Ishikawa (cell line): ENCODE measurements at regions not wholly inside any gene's neighbourhood (a gene's known extent, or its start where the extent isn't known, plus 50 kb on each side); places are given as distances from the start of the nearest gene placed in this dataset.

ENCODE experiments used
- EGR1 ChIP-seq: IDR thresholded peaks from 2 replicates; pipeline ENCODE4 v1.6.1; 2012
- EP300 ChIP-seq: IDR thresholded peaks from 2 replicates; pipeline ENCODE4 v1.6.1; 2012; ENCODE audit warnings: borderline replicate concordance
- TAF1 ChIP-seq: IDR thresholded peaks from 2 replicates; pipeline ENCODE4 v1.6.1; 2012; ENCODE audit warnings: low read depth, mild to moderate bottlenecking
- TCF12 ChIP-seq: IDR thresholded peaks from 2 replicates; pipeline ENCODE4 v1.6.1; 2012; ENCODE audit warnings: low read depth
- TEAD4 ChIP-seq: IDR thresholded peaks from 2 replicates; pipeline ENCODE4 v1.6.1; 2012
- YY1 ChIP-seq: IDR thresholded peaks from 2 replicates; pipeline ENCODE4 v1.6.1; 2012; ENCODE audit warnings: low read depth
- ZBTB7A ChIP-seq: IDR thresholded peaks from 2 replicates; pipeline ENCODE4 v1.6.1; 2012; ENCODE audit warnings: low read depth
- TF ChIP-seq, protein P1 (sequence below): IDR thresholded peaks from 2 replicates; pipeline ENCODE4 v1.6.1; 2012; ENCODE audit warnings: low read depth, mild to moderate bottlenecking

DNA sequence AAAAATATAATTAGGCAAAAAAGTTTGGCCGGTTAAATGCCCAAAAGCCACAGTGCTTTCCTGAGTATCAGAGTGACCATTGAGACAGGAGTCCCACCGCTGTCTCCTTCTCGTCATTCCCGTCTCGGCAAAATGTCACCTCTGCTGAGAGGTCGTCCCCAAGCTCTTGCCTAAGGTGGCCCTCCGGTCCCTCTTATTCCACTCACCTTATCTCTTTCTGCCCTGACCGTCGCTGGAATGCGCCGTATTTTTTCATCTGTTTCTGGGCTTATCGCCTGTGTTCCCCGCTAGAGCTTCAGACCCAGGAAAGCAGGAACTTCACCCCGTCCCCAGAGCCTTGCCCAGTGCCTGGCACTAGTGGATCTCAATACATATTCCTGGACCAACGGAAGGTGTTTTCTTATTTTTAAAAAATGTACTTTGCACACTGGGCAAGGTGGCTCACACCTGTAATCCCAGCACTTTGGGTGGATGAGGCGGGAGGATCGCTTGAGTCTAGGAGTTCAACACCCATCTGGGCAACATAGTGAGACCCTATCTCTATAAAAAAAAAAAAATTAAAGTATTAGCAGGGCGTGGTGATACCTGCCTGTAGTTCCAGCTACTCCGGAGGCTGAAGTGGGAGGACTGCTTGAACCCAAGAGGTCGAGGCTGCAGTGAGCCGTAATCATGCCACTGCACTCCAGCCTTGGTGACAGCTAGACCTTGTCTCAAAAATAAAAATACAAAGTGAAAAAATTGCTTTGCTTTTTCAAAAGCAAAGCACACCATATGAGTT, 122.8 kb upstream of the PTPN1 start:
- TF ChIP-seq EP300: no peak
- TF ChIP-seq, protein P1, sequence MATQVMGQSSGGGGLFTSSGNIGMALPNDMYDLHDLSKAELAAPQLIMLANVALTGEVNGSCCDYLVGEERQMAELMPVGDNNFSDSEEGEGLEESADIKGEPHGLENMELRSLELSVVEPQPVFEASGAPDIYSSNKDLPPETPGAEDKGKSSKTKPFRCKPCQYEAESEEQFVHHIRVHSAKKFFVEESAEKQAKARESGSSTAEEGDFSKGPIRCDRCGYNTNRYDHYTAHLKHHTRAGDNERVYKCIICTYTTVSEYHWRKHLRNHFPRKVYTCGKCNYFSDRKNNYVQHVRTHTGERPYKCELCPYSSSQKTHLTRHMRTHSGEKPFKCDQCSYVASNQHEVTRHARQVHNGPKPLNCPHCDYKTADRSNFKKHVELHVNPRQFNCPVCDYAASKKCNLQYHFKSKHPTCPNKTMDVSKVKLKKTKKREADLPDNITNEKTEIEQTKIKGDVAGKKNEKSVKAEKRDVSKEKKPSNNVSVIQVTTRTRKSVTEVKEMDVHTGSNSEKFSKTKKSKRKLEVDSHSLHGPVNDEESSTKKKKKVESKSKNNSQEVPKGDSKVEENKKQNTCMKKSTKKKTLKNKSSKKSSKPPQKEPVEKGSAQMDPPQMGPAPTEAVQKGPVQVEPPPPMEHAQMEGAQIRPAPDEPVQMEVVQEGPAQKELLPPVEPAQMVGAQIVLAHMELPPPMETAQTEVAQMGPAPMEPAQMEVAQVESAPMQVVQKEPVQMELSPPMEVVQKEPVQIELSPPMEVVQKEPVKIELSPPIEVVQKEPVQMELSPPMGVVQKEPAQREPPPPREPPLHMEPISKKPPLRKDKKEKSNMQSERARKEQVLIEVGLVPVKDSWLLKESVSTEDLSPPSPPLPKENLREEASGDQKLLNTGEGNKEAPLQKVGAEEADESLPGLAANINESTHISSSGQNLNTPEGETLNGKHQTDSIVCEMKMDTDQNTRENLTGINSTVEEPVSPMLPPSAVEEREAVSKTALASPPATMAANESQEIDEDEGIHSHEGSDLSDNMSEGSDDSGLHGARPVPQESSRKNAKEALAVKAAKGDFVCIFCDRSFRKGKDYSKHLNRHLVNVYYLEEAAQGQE: no peak
- TF ChIP-seq EGR1: no peak
- no peak for TF ChIP-seq TEAD4
- TF ChIP-seq TCF12: no peak
- TF ChIP-seq YY1: no peak
- TF ChIP-seq TAF1: no peak
- no peak for TF ChIP-seq ZBTB7A
